BLaER1 treated with 17β-estradiol and CSF1 and Interleukin-3, amounts not matched to agents 10 nM and 100 nM (cell line): ENCODE measurements at regions not wholly inside any gene's neighbourhood (a gene's known extent, or its start where the extent isn't known, plus 50 kb on each side); places are given as distances from the start of the nearest gene placed in this dataset.
A peak's percentile ranks its signal among the peaks of the same experiment; 100 is the strongest.

ENCODE experiments used
- H3K27ac ChIP-seq, 11 experiments: shearing (Covaris generic); formaldehyde crosslinking; 2 replicates each; pipeline ENCODE4 v1.8.1; 2022
- H3K27me3 ChIP-seq, 11 experiments: shearing (Covaris generic); formaldehyde crosslinking; 2 replicates each; pipeline ENCODE4 v1.8.1; 2022
- H3K36me3 ChIP-seq, 11 experiments: shearing (Covaris generic); formaldehyde crosslinking; 2 replicates each; pipeline ENCODE4 v1.8.1; 2022
- H3K4me1 ChIP-seq, 10 experiments: shearing (Covaris generic); formaldehyde crosslinking; 2 replicates each; pipeline ENCODE4 v1.8.1; 2022
- H3K4me2 ChIP-seq, 11 experiments: shearing (Covaris generic); formaldehyde crosslinking; 2 replicates each; pipeline ENCODE4 v1.8.1; 2022
- H3K4me3 ChIP-seq, 10 experiments: shearing (Covaris generic); formaldehyde crosslinking; 2 replicates each; pipeline ENCODE4 v1.8.1; 2022
- H3K9ac ChIP-seq, 11 experiments: shearing (Covaris generic); formaldehyde crosslinking; 2 replicates each; pipeline ENCODE4 v1.8.1; 2022
- H3K9me3 ChIP-seq, 11 experiments: shearing (Covaris generic); formaldehyde crosslinking; replicated peaks in 1 of 11; 2 replicates each; pipeline ENCODE4 v1.8.1; 2022
- H4K20me1 ChIP-seq, 11 experiments: shearing (Covaris generic); formaldehyde crosslinking; 2 replicates each; pipeline ENCODE4 v1.8.1; 2022
- Cebpa-rat ChIP-seq, 11 experiments: shearing (Covaris generic); IDR thresholded peaks; 2 replicates each; pipeline ENCODE4 v1.8.1; 2022

DNA sequence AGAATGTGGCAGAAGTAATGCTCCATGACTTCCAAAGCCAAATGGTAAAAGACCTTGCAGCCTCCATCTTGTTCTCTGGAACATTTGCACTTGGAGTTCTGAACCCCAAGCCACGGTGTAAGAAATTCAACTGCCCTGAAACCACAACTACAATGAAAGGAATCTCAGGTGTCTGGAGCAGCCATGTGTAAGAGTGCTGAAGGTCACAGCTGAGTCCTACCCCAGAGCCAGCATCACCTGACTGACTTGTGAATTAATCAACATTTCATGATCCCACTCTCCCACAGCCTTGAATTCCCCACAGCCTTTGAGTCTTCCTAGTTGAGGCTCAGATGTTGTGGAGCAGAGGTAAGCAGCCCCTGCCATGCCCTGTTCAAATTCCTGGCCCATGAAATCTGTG is 192.8 kb upstream of the CAMK1G start:
- Histone ChIP-seq H3K4me1 (peaks cover 7 to 51% (median 13%) of the 10 kb centered on the region in 10 experiments), H3K4me3 (no peak overlapping the region), H3K27ac (no peak overlapping the region), H3K4me2 (no peak overlapping the region), H3K27me3 (no peaks in the 10 kb centered on the region), H3K36me3 (no peaks in the 10 kb centered on the region), H3K9ac (no peak overlapping the region), H3K9me3 (no peaks in the 10 kb centered on the region), H4K20me1 (no peaks in the 10 kb centered on the region)
- no peak for TF ChIP-seq Cebpa-rat (IDR thresholded peaks at IDR 0.05)

DNA sequence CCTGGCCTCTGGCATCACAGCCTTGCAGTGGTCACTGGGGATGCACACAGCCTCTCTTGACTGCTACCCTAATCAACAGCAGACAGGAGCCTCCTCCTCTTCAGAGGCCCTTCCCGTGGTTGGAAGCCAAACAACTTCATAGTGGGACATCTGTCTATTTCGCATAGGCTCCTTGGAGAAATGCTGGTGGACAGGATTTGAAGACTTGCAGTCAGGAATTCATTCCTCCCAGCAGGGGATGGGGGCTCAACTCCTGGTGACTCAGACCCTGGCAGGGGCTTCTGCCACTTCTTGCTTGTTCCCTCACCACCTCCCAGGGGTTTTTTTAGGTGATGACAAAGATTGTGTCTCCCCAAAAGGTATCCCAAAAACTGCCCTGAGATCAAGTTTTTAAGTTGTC is 191.7 kb upstream of the CAMK1G start:
- Histone ChIP-seq H3K4me2 (no peak overlapping the region), H3K9me3 (no peaks in the 10 kb centered on the region), H3K27me3 (no peaks in the 10 kb centered on the region), H3K9ac (no peak overlapping the region), H3K4me3 (no peak overlapping the region), H4K20me1 (no peaks in the 10 kb centered on the region), H3K4me1 (peaks cover 7 to 62% (median 14%) of the 10 kb centered on the region in 10 experiments), H3K36me3 (no peaks in the 10 kb centered on the region), H3K27ac (no peak overlapping the region)
- TF ChIP-seq Cebpa-rat (IDR thresholded peaks at IDR 0.05): no peak

DNA sequence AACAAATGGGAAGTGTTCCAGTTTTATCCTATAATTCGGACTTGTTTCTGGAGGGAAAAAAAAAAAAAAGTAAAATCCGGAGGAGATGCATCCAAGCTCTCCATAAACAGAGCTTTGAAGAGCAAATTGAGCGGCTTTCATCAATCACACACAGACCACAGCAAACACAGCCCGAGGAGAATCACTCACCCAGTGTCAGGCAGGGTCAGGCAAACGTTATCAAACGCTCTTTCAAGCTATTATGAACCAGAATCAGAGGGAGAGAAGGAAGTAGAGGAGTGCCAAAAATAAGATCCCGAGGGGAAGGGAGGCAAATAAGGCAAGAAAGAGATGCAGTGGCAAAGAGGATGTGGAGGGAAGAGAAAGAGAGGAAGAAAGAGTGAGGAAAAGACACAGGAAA is 188.3 kb upstream of the CAMK1G start:
- H3K9me3 ChIP-seq: no peaks in the 10 kb centered on the region
- no peaks in the 10 kb centered on the region for H3K36me3 ChIP-seq
- no peaks in the 10 kb centered on the region for H4K20me1 ChIP-seq
- peak overlapping the region in 3 of 11 experiments; percentile 34 to 67 (median 60); a peak in 5 of 22 replicates for H3K9ac ChIP-seq
- peak overlapping the region in 1 of 10 experiments; percentile 22; a peak in 2 of 20 replicates for H3K4me3 ChIP-seq
- H3K4me1 ChIP-seq: peaks cover 10 to 78% (median 14%) of the 10 kb centered on the region in 10 experiments
- no peak for TF ChIP-seq Cebpa-rat (IDR thresholded peaks at IDR 0.05)
- H3K4me2 ChIP-seq: peak overlapping the region; percentile 41 to 87 (median 56)
- H3K27me3 ChIP-seq: no peaks in the 10 kb centered on the region
- peak overlapping the region in 3 of 11 experiments; percentile 43 to 95 (median 45); a peak in 5 of 22 replicates for H3K27ac ChIP-seq

DNA sequence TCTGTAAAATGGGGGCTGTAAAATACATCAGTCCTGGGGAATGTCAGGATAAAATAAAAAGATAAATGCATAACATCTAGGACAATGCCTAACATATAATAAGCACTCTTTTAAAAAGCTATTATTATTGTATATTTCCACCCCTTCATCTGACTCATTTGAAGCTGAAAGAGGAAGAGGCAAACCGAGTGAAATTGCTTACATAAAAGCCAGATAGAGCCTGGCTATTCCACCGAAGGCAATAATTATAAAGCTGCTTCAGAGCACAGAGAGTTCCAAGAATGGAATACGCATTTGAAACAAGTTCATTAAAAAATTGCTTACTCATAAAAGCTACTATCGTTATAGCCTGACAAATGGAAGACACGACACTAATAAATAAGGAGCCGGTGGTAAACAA is 186.1 kb upstream of the CAMK1G start:
- Histone ChIP-seq H3K4me2 (peak overlapping the region in 4 of 11 experiments; percentile 43 to 87 (median 81); a peak in 6 of 22 replicates), H3K9me3 (no peaks in the 10 kb centered on the region), H3K9ac (peak overlapping the region in 3 of 11 experiments; percentile 70 to 75 (median 72); a peak in 5 of 22 replicates), H3K4me1 (peaks cover 10 to 99% (median 14%) of the 10 kb centered on the region in 10 experiments), H3K27me3 (no peaks in the 10 kb centered on the region), H3K27ac (peak overlapping the region in 4 of 11 experiments; percentile 75 to 97 (median 92); a peak in 8 of 22 replicates), H3K4me3 (no peak overlapping the region), H4K20me1 (no peaks in the 10 kb centered on the region), H3K36me3 (no peaks in the 10 kb centered on the region)
- TF ChIP-seq Cebpa-rat (IDR thresholded peaks at IDR 0.05): no peak

DNA sequence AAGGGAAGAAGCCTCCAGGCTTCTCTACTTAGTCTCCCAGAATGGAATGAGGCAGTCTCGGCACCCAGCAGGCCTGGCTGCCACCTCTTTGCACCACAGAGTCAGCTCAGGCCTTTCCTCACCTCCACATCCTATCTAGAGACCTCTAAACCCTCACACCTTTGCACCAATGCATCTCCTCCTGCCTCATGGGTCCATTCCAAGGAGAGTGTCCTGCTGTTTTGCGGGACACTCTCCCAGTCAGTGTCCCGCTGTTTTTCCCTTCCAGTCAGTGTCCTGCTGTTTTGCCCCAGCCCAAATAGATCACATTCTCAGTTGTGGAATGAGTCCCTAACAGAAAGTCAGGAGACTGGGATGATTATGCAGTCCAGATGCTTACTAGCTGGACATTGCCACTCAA is 185.6 kb upstream of the CAMK1G start:
- no peaks in the 10 kb centered on the region for H4K20me1 ChIP-seq

DNA sequence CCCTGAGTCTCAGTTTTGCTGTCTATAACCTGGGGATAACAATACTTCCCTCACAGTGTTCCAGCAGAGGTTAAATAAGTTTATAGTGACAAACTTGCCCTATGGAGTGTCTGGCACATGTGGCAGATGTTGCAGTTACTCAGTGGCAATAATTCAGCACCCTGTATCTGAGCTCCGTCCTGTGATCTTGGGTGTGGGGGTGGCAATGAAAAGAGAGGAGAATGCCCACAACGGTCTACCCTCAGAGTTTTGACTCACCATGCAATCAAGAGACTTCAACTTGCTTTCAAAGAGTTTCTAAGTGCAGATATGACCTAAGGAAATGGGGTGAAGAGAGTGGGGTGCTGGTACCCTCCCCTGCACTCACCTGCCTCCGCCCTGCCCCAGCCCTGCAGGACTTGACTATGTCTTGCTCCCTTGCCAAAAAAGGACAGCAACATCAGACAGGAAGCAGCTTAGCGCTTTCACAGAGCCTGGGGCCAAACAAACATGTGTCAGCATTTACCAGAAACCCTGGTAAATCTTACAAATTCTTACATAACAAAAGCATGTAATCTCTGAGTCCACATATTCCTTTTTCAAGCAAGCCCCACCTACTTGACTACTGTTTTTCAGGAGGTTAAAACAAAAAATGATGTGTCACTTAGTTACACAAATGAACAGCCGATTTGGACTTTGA is 185.1 kb upstream of the CAMK1G start:
- TF ChIP-seq Cebpa-rat (IDR thresholded peaks at IDR 0.05): no peak
- Histone ChIP-seq H3K4me2 (peak overlapping the region in 5 of 11 experiments; percentile 8 to 87 (median 75); a peak in 8 of 22 replicates), H3K27me3 (no peaks in the 10 kb centered on the region), H3K9ac (peak overlapping the region in 4 of 11 experiments; percentile 45 to 86 (median 75); a peak in 7 of 22 replicates), H3K27ac (peak overlapping the region in 4 of 11 experiments; percentile 75 to 97 (median 92); a peak in 8 of 22 replicates), H3K4me1 (peaks cover 10 to 100% (median 14%) of the 10 kb centered on the region in 10 experiments), H4K20me1 (no peaks in the 10 kb centered on the region), H3K4me3 (no peak overlapping the region), H3K9me3 (no peaks in the 10 kb centered on the region; a peak in 1 of 22 replicates), H3K36me3 (no peaks in the 10 kb centered on the region)

More for the DNA sequence above, 185.6 kb upstream of the CAMK1G start:
- H3K36me3 ChIP-seq: no peaks in the 10 kb centered on the region
- H3K27me3 ChIP-seq: no peaks in the 10 kb centered on the region
- peak overlapping the region in 4 of 11 experiments; percentile 43 to 87 (median 81); a peak in 8 of 22 replicates for H3K4me2 ChIP-seq
- H3K9ac ChIP-seq: peak overlapping the region in 3 of 11 experiments; percentile 70 to 75 (median 72); a peak in 5 of 22 replicates
- no peak for TF ChIP-seq Cebpa-rat (IDR thresholded peaks at IDR 0.05)
- peaks cover 10 to 99% (median 14%) of the 10 kb centered on the region in 10 experiments for H3K4me1 ChIP-seq
- H3K9me3 ChIP-seq: no peaks in the 10 kb centered on the region
- H3K4me3 ChIP-seq: no peak overlapping the region
- peak overlapping the region in 4 of 11 experiments; percentile 75 to 97 (median 92); a peak in 8 of 22 replicates for H3K27ac ChIP-seq

DNA sequence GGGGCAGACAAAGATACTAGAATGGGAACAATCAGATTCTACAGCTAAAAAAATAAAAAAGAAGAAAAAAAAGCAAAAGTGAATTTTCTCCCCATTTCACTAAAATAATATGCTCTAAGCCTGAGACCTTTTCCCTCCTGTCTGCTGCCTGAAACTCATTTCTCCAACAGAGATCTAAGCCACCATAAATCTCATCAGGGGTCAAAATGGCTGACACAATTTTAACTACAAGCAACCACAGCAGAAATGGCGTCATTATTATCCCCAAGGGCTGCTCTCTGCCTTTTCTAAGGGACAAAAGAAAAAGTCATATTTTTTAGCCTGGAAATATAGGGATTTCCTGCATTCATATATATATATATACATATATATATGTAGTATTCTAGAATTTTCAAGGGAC is 183.7 kb upstream of the CAMK1G start:
- Histone ChIP-seq H3K4me1 (peaks cover 9 to 100% (median 12%) of the 10 kb centered on the region in 10 experiments), H3K27me3 (no peaks in the 10 kb centered on the region), H3K36me3 (no peaks in the 10 kb centered on the region), H3K4me2 (peak overlapping the region in 4 of 11 experiments; percentile 43 to 87 (median 81); a peak in 7 of 22 replicates), H3K27ac (peak overlapping the region in 4 of 11 experiments; percentile 75 to 97 (median 92); a peak in 8 of 22 replicates), H3K9ac (peak overlapping the region in 3 of 11 experiments; percentile 70 to 86 (median 80); a peak in 3 of 22 replicates), H3K9me3 (no peaks in the 10 kb centered on the region; a peak in 1 of 22 replicates), H3K4me3 (no peak overlapping the region), H4K20me1 (no peaks in the 10 kb centered on the region)
- TF ChIP-seq Cebpa-rat (IDR thresholded peaks at IDR 0.05): no peak

DNA sequence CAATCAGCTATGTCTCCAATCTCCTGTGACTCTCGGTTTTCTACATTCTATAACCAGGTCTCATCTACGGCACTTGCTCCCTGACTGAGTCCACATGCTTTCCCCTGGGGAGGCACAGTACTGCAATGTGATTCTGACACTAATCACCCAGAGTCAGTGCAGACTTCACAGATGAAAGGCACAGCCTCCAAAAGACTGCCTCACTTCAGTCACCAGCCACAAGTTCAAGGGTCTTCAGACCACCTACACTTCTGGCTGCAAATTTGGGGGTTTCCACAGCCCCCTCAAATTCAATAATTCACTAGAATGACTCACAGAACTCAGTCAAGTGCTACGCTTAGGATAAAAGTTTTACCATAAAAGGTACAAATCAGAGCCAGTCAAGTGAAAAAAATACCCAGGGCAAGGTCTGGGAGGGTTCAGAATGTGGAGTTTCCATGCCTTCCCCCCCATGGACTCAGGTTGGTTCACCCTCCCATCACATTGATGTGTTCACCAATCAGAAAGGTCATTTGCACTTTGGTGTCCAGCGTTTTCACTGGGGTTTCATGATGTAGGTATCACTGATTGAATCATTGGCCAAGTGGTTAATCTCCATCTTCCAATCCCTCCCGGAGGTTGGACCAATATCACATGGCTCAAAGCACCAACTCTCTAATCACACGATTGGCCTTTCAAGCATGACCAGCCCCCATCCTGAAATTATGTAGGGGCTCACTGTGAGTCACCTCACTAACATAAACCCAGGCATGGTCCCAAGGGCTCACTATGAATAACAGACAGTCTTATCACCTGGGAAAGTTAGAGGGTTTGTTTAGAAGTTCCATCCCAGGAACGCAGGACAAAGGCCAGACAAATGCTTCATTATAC is 182.9 kb upstream of the CAMK1G start:
- no peaks in the 10 kb centered on the region for H3K27me3 ChIP-seq
- TF ChIP-seq Cebpa-rat (IDR thresholded peaks at IDR 0.05): no peak

More for the DNA sequence above, 182.9 kb upstream of the CAMK1G start:
- H3K36me3 ChIP-seq: no peaks in the 10 kb centered on the region
- peaks cover 1 to 100% (median 5%) of the 10 kb centered on the region in 10 experiments; a peak in 18 of 20 replicates for H3K4me1 ChIP-seq
- H3K9me3 ChIP-seq: no peaks in the 10 kb centered on the region; a peak in 1 of 22 replicates
- no peak overlapping the region for H3K4me3 ChIP-seq
- H3K9ac ChIP-seq: 0 out of 22 replicates have a peak overlapping the region, but pooled peaks of 1 of the 11 experiments have one; percentile 7
- peak overlapping the region in 4 of 11 experiments; percentile 75 to 97 (median 92); a peak in 5 of 22 replicates for H3K27ac ChIP-seq
- peak overlapping the region in 3 of 11 experiments; percentile 51 to 87 (median 87); a peak in 5 of 22 replicates for H3K4me2 ChIP-seq
- H4K20me1 ChIP-seq: no peaks in the 10 kb centered on the region
